ENCODE measurements at regions not wholly inside any gene's neighbourhood (a gene's known extent, or its start where the extent isn't known, plus 50 kb on each side); places are given as distances from the start of the nearest gene placed in this dataset.
"Not testable (repeated sequence)": the region's sequence is repeated elsewhere in the genome, so short reads cannot be mapped to it uniquely, and the experiment has no call there.

DNA sequence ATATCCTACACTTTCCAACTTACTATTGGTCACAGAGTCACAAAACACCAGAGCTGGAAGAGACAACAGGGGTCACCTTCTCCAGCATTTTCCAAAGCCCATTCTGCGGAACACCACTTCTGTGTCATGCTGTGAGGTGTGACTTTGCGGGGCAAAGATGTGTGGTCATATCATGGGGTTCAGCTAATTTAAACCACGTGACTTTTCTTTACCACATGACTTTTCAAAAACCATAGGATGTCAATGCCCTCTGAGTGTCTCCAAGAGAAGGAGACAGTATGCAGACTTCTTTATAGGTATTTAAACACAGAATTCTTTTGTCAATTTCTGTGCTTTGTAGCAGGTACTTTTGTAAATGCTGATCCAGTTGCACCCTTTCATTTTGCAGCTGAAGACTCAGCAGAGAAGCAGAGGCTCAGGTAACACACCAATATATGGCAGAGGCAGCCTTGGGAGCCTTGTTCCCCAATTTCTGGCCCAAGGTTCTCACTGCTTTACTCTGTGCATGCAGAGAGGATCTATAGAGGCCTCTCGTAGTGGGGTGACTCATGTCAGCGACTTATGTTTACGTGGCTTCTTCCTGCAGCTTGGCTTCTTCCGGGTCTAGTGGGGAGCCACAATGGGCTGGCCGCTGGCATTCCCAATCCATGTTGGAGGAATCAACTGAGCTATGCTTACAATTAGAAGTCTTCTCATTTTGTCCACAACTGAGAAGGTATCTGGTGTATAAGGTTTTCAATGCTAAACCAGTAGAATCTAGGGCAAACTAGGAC, 104.0 kb upstream of the RHOBTB1 start:
- no peak for TF ChIP-seq EZH2phosphoT487 (IDR thresholded peaks at IDR 0.05; ENCODE audit: insufficient read depth, low read depth)
- no peak for TF ChIP-seq EZH2 (IDR thresholded peaks at IDR 0.05; ENCODE audit: insufficient read depth, poor library complexity, severe bottlenecking)
- Histone ChIP-seq H3K9ac (no peak overlapping the region), H3K27me3 (replicated peaks; ENCODE audit: insufficient read depth) (peaks cover 60% of the 10 kb centered on the region), H3K4me1 (ENCODE audit: insufficient read depth) (no peaks in the 10 kb centered on the region), H3F3A (ENCODE audit: insufficient read depth) (no peaks in the 10 kb centered on the region), H3K36me3 (ENCODE audit: low read depth) (no peaks in the 10 kb centered on the region), H4K20me1 (ENCODE audit: insufficient read depth) (no peaks in the 10 kb centered on the region), H3K4me3 (no peak overlapping the region), H3K79me2 (ENCODE audit: insufficient read depth) (no peaks in the 10 kb centered on the region), H3K4me2 (ENCODE audit: unreplicated experiment) (no peak overlapping the region), H2AFZ (no peak overlapping the region), H3K9me2 (ENCODE audit: insufficient read depth) (no peaks in the 10 kb centered on the region), H3K27ac (no peak overlapping the region), H3K9me3 (ENCODE audit: low read depth) (no peaks in the 10 kb centered on the region)
- 63 to 74% methylated on average over 8 of the region's 8 CpGs for WGBS, 2 experiments (ENCODE audit: low coverage in 1 of 2, low lambda C conversion rate in 2 of 2, missing lambda C conversion rate in 2 of 2)
- in situ Hi-C loops (cut with MboI) = no loop called here
- no peak for DNase-seq

DNA sequence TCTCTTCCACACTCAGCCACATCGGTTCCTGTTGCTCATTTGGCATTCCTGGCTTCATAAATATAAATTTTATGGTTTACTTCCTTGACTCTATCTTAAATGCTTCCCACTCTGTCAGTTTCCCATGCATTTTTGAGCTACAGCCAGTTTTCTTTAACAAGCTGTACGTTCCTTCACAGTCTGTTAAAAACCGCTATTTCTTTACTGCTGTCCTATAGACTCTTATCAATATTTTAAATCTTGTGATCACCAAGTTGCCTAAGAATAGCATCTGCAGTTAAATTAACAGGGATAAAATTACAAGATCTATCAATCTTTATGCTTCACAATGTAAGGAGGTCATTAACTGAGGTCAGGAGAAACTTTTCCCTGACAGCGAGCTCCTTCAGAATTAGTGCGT, 103.1 kb upstream of the RHOBTB1 start:
- Histone ChIP-seq H3K4me1 (ENCODE audit: insufficient read depth) (no peaks in the 10 kb centered on the region), H3K9me2 (ENCODE audit: insufficient read depth) (no peaks in the 10 kb centered on the region), H3K9ac (no peak overlapping the region), H4K20me1 (ENCODE audit: insufficient read depth) (no peaks in the 10 kb centered on the region), H3K36me3 (ENCODE audit: low read depth) (no peaks in the 10 kb centered on the region), H3K27ac (no peak overlapping the region), H3K9me3 (ENCODE audit: low read depth) (no peaks in the 10 kb centered on the region), H3K79me2 (ENCODE audit: insufficient read depth) (no peaks in the 10 kb centered on the region), H3K4me2 (ENCODE audit: unreplicated experiment) (no peak overlapping the region), H3K27me3 (replicated peaks; ENCODE audit: insufficient read depth) (peaks cover 64% of the 10 kb centered on the region), H2AFZ (no peak overlapping the region), H3K4me3 (no peak overlapping the region), H3F3A (ENCODE audit: insufficient read depth) (no peaks in the 10 kb centered on the region)
- DNase-seq = no peak
- in situ Hi-C loops (cut with MboI) = no loop called here
- 25 to 29% methylated on average over 5 of the region's 5 CpGs for WGBS, 2 experiments (ENCODE audit: low coverage in 1 of 2, low lambda C conversion rate in 2 of 2, missing lambda C conversion rate in 2 of 2)
- TF ChIP-seq EZH2 (IDR thresholded peaks at IDR 0.05; ENCODE audit: insufficient read depth, poor library complexity, severe bottlenecking) (no peak), EZH2phosphoT487 (IDR thresholded peaks at IDR 0.05; ENCODE audit: insufficient read depth, low read depth) (no peak)

DNA sequence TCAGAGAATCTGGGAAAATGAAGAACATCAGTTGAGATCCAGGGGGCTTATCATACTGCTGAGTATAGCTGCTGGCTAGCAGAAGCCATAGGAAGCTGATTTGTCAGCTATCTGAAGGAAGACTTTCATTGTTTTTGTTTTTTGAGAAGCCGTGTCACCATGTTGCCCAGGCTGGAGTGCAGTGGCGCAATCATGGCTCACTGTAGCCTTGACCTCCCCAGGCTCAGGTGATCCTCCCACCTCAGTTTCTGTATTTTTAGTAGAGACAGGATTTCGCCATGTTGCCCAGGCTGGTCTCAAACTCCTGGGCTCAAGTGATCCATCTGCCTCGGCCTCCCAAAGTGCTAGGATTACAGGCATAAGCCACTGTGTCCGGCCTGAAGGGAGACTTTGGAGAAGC, 101.5 kb upstream of the RHOBTB1 start:
- H3K27ac ChIP-seq; H3K9me2 ChIP-seq (ENCODE audit: insufficient read depth); H4K20me1 ChIP-seq (ENCODE audit: insufficient read depth); DNase-seq; H3F3A ChIP-seq (ENCODE audit: insufficient read depth); H3K4me3 ChIP-seq; H3K79me2 ChIP-seq (ENCODE audit: insufficient read depth); H3K4me2 ChIP-seq (ENCODE audit: unreplicated experiment); in situ Hi-C loops (cut with MboI); H3K36me3 ChIP-seq (ENCODE audit: low read depth); H3K9me3 ChIP-seq (ENCODE audit: low read depth); H3K9ac ChIP-seq; H3K4me1 ChIP-seq (ENCODE audit: insufficient read depth); H2AFZ ChIP-seq: not testable (repeated sequence)
- H3K27me3 ChIP-seq (replicated peaks; ENCODE audit: insufficient read depth) = peaks cover 52% of the 10 kb centered on the region
- WGBS, 2 experiments (ENCODE audit: low coverage in 1 of 2, low lambda C conversion rate in 2 of 2, missing lambda C conversion rate in 2 of 2) = 46 to 52% methylated on average over 5 of the region's 5 CpGs

DNA sequence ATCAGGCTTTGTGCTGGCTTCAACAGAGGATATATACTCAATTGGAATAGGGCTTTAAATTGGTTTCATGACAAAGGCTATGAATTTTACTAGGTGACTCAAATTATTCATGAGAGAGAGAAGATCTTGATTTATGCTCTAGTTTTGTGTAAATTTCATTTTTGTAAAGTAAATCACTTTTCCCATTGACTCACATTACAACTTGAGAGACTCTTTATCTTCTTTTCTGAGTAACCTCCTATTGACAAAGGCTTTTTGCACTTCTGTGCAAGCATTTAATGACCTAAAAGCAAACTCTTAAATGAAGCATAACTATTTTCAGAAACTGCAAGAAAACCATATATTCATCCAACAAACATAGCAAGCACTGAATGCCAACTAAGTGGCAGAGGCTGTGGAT, 98.5 kb upstream of the RHOBTB1 start:
- Histone ChIP-seq H3K9ac (no peak overlapping the region), H4K20me1 (ENCODE audit: insufficient read depth) (no peaks in the 10 kb centered on the region), H2AFZ (no peak overlapping the region), H3K27me3 (replicated peaks; ENCODE audit: insufficient read depth) (peaks cover 32% of the 10 kb centered on the region), H3F3A (ENCODE audit: insufficient read depth) (no peaks in the 10 kb centered on the region), H3K4me1 (ENCODE audit: insufficient read depth) (no peaks in the 10 kb centered on the region), H3K9me2 (ENCODE audit: insufficient read depth) (no peaks in the 10 kb centered on the region), H3K27ac (no peak overlapping the region), H3K9me3 (ENCODE audit: low read depth) (no peaks in the 10 kb centered on the region), H3K79me2 (ENCODE audit: insufficient read depth) (no peaks in the 10 kb centered on the region), H3K4me3 (no peak overlapping the region), H3K36me3 (ENCODE audit: low read depth) (no peaks in the 10 kb centered on the region), H3K4me2 (ENCODE audit: unreplicated experiment) (no peak overlapping the region)
- TF ChIP-seq EZH2phosphoT487 (IDR thresholded peaks at IDR 0.05; ENCODE audit: insufficient read depth, low read depth) (no peak), EZH2 (IDR thresholded peaks at IDR 0.05; ENCODE audit: insufficient read depth, poor library complexity, severe bottlenecking) (no peak)
- in situ Hi-C loops (cut with MboI) = no loop called here
- no peak for DNase-seq
